ENCODE measurements at regions not wholly inside any gene's neighbourhood (a gene's known extent, or its start where the extent isn't known, plus 50 kb on each side); places are given as distances from the start of the nearest gene placed in this dataset.

GRCh38 chr2:186263673-186264250, 222.3 kb upstream of the ZC3H15 start:
- TF ChIP-seq GATA2 (IDR thresholded peaks at IDR 0.05; ENCODE audit: low read depth, low read length), result no peak
- no peak for TF ChIP-seq GATA3 (IDR thresholded peaks at IDR 0.05; ENCODE audit: low read depth, low read length)
